GM12875 (cell line): ENCODE measurements at regions not wholly inside any gene's neighbourhood (a gene's known extent, or its start where the extent isn't known, plus 50 kb on each side); places are given as distances from the start of the nearest gene placed in this dataset.

Source experiments
- H3K4me3 ChIP-seq: one replicate; pipeline ENCODE4 v1.5.1; 2011; ENCODE audit warnings: low read depth, low read length, control low read depth
- CTCF ChIP-seq: IDR thresholded peaks from 2 replicates; pipeline ENCODE4 v1.5.1; 2011; ENCODE audit warnings: low read depth, mild to moderate bottlenecking, control low read depth, inconsistent platforms, low read length, moderate library complexity, borderline replicate concordance; ENCODE audit not compliant: insufficient read depth

GRCh38 chr14:105878554-105878953, 352.2 kb downstream of the TMEM121 start:
- TF ChIP-seq CTCF: no peak
- no peak overlapping the region for H3K4me3 ChIP-seq

DNA sequence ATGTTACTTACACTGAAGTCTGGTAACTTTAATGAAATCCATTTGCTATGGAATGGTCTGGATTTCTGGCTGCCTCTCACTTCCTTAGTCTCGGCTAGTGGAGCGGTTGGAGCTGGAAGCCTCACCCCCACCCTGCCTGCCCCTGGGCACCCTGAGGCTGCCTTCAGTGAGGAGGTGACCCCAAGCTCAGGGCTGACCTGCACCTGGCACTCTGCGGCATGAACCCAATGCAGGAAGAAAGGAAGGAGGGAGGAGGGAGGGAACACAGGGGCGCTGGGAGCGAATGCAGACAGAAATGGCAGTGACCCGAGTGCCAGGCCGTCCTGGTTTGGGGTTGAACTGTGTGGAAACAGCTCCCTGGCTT, 353.1 kb downstream of the TMEM121 start:
- no peak overlapping the region for H3K4me3 ChIP-seq
- TF ChIP-seq CTCF: no peak

GRCh38 chr14:105879867-105880561, 353.6 kb downstream of the TMEM121 start:
- TF ChIP-seq CTCF: no peak
- H3K4me3 ChIP-seq: no peak overlapping the region

DNA sequence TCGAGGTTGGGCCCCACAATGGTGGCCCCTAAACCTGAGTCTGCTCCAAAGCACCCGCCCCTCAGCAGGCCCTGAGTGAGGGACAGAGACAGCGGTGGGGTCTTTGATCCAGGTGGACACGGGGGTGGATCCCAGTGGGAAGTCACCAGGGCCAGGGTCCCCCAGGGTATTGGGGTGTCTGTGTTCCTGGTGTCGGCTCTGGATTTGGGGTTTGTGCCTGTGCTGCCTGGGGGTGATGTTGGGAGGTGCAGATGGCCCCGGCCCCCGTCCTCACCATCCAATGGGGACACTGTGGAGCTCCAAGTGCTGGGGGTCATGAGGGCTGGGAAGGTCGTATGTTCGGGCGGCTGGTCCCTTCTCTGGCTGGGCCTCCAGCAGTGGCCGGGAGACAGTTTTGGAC, 354.2 kb downstream of the TMEM121 start:
- H3K4me3 ChIP-seq: peak overlapping the region; percentile 67
- no peak for TF ChIP-seq CTCF

DNA sequence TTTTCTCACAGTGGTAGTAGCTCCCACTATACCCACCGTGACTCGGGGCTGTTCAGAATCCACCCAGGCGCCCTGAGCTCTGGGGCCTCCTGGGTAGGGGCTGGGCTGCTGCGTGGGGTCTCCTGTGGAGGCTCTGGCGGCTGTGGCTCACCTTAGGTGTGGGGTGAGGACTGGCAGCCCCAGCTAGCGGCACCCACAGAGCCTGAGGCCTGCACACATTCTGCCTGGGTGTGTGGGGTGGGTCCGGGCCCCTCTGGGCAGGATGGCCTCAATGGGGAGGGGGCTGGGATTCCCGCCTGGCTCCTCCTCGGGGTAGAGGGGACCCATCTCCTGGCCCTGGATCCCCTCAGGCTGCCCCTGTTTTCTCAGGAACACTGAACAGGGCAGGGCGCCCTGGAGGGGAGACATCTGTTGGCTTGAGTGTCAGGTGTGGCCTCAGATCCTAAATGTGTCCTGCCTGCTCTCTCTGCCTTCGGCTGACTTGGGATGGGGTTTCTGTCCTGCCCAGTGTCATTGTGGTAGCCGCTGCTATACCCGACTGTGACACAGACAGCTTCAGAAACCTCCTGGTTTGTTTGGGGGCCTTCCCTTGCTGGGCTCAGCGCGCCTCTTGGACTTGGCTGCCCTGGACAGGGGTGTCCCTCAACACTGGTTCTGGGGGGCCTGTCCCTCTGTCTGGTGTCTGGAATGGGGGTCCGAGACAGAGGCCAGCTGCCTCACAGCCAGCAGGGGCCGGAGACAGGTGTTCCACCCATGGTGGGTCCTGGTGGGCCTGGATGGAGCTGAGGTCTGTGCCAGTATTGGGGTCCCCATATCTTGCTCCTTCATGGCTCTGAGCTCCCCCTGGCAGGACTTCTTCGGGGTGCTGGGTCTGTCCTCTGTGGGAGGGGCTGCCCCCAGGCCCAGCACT, 354.9 kb downstream of the TMEM121 start:
- H3K4me3 ChIP-seq: peak overlapping the region; percentile 67
- no peak for TF ChIP-seq CTCF

DNA sequence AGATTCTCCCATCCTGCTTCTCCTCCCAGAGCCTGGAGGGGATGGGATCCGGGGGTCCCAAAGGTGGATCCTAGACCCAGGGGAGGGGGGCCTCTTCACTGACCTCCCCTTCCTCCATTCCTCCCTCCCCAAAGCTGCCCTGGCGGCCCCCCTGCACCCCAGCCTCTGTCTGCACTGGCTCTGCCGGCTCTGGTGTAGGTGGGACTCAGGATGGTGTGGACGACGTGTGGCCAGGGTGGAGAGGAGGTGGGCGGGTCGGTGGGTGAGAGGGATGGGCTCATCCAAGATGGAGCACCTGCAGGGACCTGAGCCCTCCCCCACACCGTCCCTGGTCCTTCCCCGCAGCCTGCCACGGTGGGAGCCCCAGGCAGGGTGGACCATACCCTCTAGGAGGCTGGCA, 355.6 kb downstream of the TMEM121 start:
- H3K4me3 ChIP-seq: peak overlapping the region; percentile 67

GRCh38 chr14:105882626-105883025, 356.2 kb downstream of the TMEM121 start:
- TF ChIP-seq CTCF: no peak
- H3K4me3 ChIP-seq: peak overlapping the region; percentile 67
